ENCODE measurements at regions not wholly inside any gene's neighbourhood (a gene's known extent, or its start where the extent isn't known, plus 50 kb on each side); places are given as distances from the start of the nearest gene placed in this dataset.

- DNase-seq (ENCODE audit: low read depth) = no peak
Measured at GRCh38 chr12:132407451-132407961, 78.1 kb upstream of the GALNT9 start.

- DNase-seq (ENCODE audit: low read depth) = no peak
Measured at GRCh38 chr12:132406493-132407450, 77.4 kb upstream of the GALNT9 start.

GRCh38 chr12:132405742-132406251 is 76.4 kb upstream of the GALNT9 start:
- no peak for DNase-seq (ENCODE audit: low read depth)

- no peak for DNase-seq (ENCODE audit: low read depth)
Measured at GRCh38 chr12:132404951-132405741, 75.8 kb upstream of the GALNT9 start.

- DNase-seq (ENCODE audit: low read depth) = no peak
Measured at GRCh38 chr12:132404435-132404855, 75.1 kb upstream of the GALNT9 start.

- DNase-seq (ENCODE audit: low read depth) = no peak
Measured at GRCh38 chr12:132403636-132404434, 74.4 kb upstream of the GALNT9 start.

- no peak for DNase-seq (ENCODE audit: low read depth)
Measured at GRCh38 chr12:132402831-132403416, 73.5 kb upstream of the GALNT9 start.

- no peak for DNase-seq (ENCODE audit: low read depth)
Measured at GRCh38 chr12:132401982-132402381, 72.6 kb upstream of the GALNT9 start.

GRCh38 chr12:132400011-132400641 is 70.7 kb upstream of the GALNT9 start:
- no peak for DNase-seq (ENCODE audit: low read depth)

- DNase-seq (ENCODE audit: low read depth) = no peak
Measured at GRCh38 chr12:132399092-132400010, 70.0 kb upstream of the GALNT9 start.

- DNase-seq (ENCODE audit: low read depth) = no peak
Measured at GRCh38 chr12:132398386-132398991, 69.1 kb upstream of the GALNT9 start.

GRCh38 chr12:132397934-132398385 is 68.6 kb upstream of the GALNT9 start:
- DNase-seq (ENCODE audit: low read depth) = no peak

GRCh38 chr12:132397152-132397933 is 68.0 kb upstream of the GALNT9 start:
- DNase-seq (ENCODE audit: low read depth) = no peak

GRCh38 chr12:132396657-132397056 is 67.3 kb upstream of the GALNT9 start:
- DNase-seq (ENCODE audit: low read depth) = no peak

- DNase-seq (ENCODE audit: low read depth) = no peak
Measured at GRCh38 chr12:132395908-132396305, 66.5 kb upstream of the GALNT9 start.

- no peak for DNase-seq (ENCODE audit: low read depth)
Measured at GRCh38 chr12:132395192-132395907, 66.0 kb upstream of the GALNT9 start.

Data from stimulated activated CD8-positive, alpha-beta memory T cell treated with anti-CD3 and anti-CD28 coated beads, Interleukin-15, amount 100 ng/mL, for 1 hour (primary cell).